ENCODE measurements at regions not wholly inside any gene's neighbourhood (a gene's known extent, or its start where the extent isn't known, plus 50 kb on each side); places are given as distances from the start of the nearest gene placed in this dataset.
"Not testable (repeated sequence)": the region's sequence is repeated elsewhere in the genome, so short reads cannot be mapped to it uniquely, and the experiment has no call there.

GRCh38 chr14:89563471-89563870 lies 146.4 kb upstream of the FOXN3 start:
- DNase-seq: no peak

DNA sequence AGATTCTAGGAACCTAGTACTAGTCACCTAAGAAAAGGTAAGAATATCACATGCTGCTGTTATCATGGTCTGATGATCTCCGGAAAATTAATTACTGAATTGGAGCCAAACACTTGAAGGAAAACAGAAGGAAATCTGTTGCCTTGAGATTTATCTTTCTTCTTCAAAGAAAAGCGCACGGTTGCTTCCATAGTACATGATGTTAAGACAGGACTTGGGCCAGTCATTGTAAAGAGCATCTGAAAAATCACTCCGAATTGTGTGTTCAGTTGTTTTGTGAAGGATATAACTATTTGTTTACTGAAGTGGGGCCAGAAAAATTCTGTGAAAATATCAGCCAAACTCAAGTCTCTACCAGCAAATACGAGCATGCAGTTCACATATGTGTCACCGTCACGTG lies 134.9 kb upstream of the FOXN3 start:
- DNase-seq: no peak

- DNase-seq: no peak
These were observed 134.4 kb upstream of the FOXN3 start for GRCh38 chr14:89551432-89551831.

GRCh38 chr14:89550821-89551220 lies 133.8 kb upstream of the FOXN3 start:
- DNase-seq: no peak

- no peak for DNase-seq
These were observed 132.5 kb upstream of the FOXN3 start for GRCh38 chr14:89549381-89550125.

DNA sequence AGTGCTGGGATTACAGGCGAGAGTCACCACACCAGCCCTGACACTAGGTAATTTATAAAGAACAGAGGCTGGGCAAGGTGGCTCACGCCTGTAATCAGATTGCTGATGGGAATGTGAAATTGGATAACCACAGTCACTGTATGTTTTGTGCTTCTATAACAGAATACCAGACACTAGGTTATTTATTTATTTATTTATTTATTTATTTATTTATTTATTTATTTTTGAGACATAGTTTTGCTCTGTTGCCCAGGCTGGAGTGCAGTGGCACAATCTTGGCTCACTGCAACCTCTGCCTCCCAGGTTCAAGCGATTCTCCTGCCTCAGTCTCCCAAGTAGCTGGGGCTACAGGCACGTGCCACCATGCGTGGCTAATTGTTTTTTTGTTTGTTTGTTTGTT lies 130.0 kb upstream of the FOXN3 start:
- not testable (repeated sequence) for DNase-seq

GRCh38 chr14:89544636-89545301 lies 127.7 kb upstream of the FOXN3 start:
- DNase-seq: no peak

DNA sequence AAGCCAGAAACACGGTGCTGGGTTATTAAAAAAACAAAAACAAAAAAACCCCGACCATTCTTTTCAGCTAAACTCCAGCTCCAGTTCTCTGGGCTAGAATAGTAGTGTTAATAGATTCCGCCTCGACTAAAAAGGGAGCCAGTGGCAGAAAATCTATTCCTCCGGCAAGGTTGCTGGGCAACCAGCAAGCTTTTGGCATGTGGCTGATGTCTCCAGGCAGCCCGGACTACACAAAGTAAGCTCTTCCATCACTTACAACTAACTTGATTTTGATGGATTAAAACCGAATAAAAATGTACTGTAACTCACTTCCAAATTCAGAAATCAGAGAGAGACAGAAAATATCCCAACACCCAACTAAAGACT lies 126.4 kb upstream of the FOXN3 start:
- no peak for DNase-seq

- no peak for DNase-seq
These were observed 125.9 kb upstream of the FOXN3 start for GRCh38 chr14:89542786-89543424.

DNA sequence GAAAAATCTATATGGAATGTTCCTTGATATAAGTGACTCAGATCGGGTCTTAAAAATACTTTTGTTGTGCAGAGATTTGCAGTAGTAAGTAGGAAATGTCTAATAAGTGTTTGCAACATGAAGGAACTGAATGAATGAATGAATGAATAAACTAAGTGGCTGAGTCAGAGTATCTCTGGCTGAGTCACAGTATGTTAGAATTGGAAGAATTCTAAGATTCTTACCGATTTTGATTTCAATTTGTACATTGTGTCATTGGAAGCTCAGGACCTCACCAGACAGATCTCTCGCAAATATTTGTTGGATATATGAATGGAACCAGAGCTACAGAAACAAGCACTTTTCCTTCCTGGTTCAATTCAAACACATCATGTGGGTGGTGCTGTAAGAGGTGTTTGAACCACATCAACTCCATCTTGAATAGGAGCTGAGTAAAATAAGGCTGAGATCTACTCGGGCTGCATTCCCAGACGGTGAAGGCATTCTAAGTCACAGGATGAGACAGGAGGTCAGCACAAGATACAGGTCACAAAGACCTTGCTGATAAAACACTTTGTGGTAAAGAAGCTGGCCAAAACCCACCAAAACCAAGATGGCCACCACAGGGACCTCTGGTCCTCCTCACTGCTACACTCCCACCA lies 123.9 kb upstream of the FOXN3 start:
- no peak for DNase-seq

GRCh38 chr14:89540009-89540829 lies 123.2 kb upstream of the FOXN3 start:
- no peak for DNase-seq

- DNase-seq: no peak
These were observed 120.9 kb upstream of the FOXN3 start for GRCh38 chr14:89537911-89538310.

DNA sequence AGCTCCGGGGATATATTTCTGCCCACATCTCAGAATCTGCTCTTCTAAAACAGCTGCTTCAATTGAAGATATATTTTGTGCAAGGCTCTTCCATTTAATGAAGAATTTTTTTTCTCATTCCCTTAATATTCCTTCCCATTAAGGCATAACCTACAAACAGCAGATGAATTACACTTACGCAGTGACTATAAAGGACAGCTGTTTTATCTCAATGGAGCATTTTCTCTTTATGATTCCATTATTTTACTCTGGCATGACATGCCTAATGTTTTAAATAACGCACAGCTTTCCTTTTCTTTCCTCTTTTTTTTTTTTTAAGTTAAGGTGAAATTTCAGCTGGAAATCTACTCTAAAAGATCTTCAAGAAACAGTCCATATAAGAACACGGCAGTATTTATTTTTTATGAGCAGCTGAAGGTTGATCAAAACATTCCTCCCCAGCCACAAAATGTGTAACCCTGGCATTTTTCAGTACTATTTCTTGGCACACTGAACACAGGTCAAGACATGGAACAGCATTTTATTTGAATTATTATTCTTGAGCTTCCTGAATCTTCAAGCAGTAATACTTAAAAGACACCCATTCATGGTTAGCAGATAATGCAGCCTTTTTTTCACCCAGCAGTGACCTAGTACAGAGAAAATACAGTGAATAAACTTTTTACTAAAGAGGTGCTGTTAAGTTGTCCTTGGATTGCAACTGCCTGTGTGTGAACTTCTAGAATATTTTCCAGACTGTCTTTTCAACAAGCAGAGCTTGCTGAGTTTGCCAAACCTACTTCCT lies 118.1 kb upstream of the FOXN3 start:
- DNase-seq: no peak

DNA sequence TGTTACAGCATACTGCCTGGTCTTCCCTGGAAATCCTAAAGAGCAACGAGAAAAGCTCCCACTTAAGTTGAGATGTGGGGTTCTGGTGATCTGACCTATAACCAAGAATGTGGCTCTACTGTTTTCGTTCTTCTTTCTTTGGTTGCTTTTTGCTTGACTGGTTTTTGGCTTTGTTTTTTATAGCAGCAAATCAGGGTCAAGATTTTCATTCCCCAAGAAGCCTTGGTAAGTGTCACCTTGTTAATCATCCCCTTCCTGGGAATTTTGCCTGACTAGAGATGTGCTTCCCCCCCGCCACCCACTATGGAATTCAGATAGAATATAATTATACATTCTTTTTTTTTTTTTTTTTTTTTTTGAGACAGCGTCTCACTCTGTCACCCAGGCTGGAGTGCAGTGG lies 116.7 kb upstream of the FOXN3 start:
- DNase-seq: no peak

- DNase-seq: no peak
These were observed 116.1 kb upstream of the FOXN3 start for GRCh38 chr14:89533136-89533535.

DNA sequence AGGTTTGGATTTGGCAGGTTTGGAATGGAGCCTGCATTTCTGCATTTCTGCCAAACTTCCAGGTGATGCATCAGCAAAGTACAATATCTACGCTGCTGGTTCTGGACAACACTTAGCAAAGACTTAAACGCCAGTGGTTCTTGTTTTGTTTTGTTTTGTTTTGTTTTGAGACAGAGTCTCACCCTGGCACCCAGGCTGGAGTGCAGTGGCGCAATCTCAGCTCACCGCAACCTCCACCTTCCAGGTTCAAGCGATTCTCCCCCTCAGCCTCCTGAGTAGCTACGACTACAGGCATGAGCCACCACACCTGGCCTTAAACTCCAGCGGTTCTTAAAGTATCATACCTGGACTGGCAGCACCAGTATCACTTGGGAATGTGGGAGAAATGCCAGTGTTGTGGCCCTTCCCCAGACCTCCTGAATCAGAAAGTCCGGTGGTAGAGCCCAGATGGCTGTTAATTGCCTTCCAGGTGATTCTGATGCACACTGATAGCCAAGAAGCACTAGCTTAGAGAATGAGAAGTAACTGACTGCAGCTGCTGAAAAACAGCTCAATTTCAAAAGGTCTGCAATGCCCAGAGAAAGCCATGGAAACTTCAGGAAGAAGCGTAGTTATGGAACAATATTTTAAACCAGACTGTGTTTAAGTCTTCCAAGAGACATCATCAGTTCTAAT lies 114.8 kb upstream of the FOXN3 start:
- no peak for DNase-seq

- no peak for DNase-seq
These were observed 108.1 kb upstream of the FOXN3 start for GRCh38 chr14:89524990-89525667.

- DNase-seq: no peak
These were observed 107.4 kb upstream of the FOXN3 start for GRCh38 chr14:89524412-89524811.

- DNase-seq: no peak
These were observed 105.0 kb upstream of the FOXN3 start for GRCh38 chr14:89521988-89522387.

DNA sequence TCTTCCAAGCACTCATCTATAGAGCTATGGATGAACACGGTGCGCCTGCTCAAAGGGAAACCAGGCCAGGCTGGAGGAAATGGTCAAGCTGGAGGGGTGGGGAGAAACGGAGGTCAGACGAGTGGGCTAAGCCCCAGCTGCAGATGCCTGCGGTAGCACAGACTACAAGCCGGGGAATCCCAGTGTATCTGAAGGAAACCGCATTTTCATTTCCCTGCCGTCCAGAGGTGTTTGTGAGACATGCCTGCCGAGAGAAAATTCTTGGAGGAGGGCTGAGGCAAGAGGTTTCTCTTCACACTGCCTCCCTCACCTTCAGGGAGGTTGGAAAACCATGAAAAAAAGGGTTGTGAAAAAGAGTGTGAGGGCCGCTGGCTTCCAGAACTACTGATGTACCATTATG lies 102.0 kb upstream of the FOXN3 start:
- no peak for DNase-seq

DNA sequence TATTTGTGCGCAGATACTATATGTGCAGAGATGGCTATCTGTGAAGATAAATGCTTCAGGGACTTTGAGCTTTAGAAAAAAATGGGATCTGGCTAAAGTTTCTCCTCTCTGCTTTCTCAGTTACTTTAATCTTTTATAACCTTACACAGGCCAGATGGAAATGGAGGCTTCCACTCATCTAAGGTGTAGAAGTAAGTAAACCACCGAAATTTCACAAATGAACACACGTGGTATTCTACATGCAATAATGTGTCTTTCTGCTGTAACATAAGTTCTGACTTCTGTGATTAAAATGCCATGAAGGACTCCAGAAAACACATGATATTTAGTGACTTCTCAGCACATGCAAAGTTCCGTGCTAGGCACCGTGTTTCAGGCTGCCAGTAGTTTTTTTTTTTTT lies 99.1 kb upstream of the FOXN3 start:
- no peak for DNase-seq
